Globus pallidus (tissue), 1 donor: ENCODE measurements at regions not wholly inside any gene's neighbourhood (a gene's known extent, or its start where the extent isn't known, plus 50 kb on each side); places are given as distances from the start of the nearest gene placed in this dataset.

Experiments used
- DNase-seq: peaks from one replicate; pipeline ENCODE4 v3.0.0-alpha.2; 2015; ENCODE audit warnings: low spot score

- no peak for DNase-seq
Measured at GRCh38 chr6:169339731-169340309, 86.2 kb upstream of the THBS2 start.

GRCh38 chr6:169339025-169339424, 85.4 kb upstream of the THBS2 start:
- DNase-seq = no peak

GRCh38 chr6:169337886-169338445, 84.3 kb upstream of the THBS2 start:
- DNase-seq = peak; percentile 30

GRCh38 chr6:169335301-169335700, 81.7 kb upstream of the THBS2 start:
- no peak for DNase-seq

GRCh38 chr6:169332250-169332649, 78.6 kb upstream of the THBS2 start:
- no peak for DNase-seq

- DNase-seq = no peak
Measured at GRCh38 chr6:169328112-169328801, 74.6 kb upstream of the THBS2 start.

- DNase-seq = peak; percentile 69
Measured at GRCh38 chr6:169326067-169326799, 72.6 kb upstream of the THBS2 start.

GRCh38 chr6:169324656-169325459, 71.2 kb upstream of the THBS2 start:
- DNase-seq = no peak

- DNase-seq = no peak
Measured at GRCh38 chr6:169324086-169324485, 70.4 kb upstream of the THBS2 start.

- DNase-seq = no peak
Measured at GRCh38 chr6:169323221-169323620, 69.6 kb upstream of the THBS2 start.

- DNase-seq = no peak
Measured at GRCh38 chr6:169321546-169321945, 67.9 kb upstream of the THBS2 start.

- no peak for DNase-seq
Measured at GRCh38 chr6:169320013-169320412, 66.4 kb upstream of the THBS2 start.

GRCh38 chr6:169317441-169318202, 64.0 kb upstream of the THBS2 start:
- no peak for DNase-seq

GRCh38 chr6:169316651-169317050, 63.0 kb upstream of the THBS2 start:
- no peak for DNase-seq

GRCh38 chr6:169315830-169316614, 62.4 kb upstream of the THBS2 start:
- DNase-seq = no peak

- DNase-seq = no peak
Measured at GRCh38 chr6:169313347-169314010, 59.8 kb upstream of the THBS2 start.

GRCh38 chr6:169312658-169313346, 59.2 kb upstream of the THBS2 start:
- DNase-seq = no peak

- no peak for DNase-seq
Measured at GRCh38 chr6:169310983-169311382, 57.3 kb upstream of the THBS2 start.
